ENCODE measurements at regions not wholly inside any gene's neighbourhood (a gene's known extent, or its start where the extent isn't known, plus 50 kb on each side); places are given as distances from the start of the nearest gene placed in this dataset.

- TF ChIP-seq FOXM1 (IDR thresholded peaks at IDR 0.05; ENCODE audit: borderline replicate concordance) (no peak), PKNOX1 (IDR thresholded peaks at IDR 0.05) (no peak), FOXA1 (IDR thresholded peaks at IDR 0.05) (no peak), BHLHE40 (IDR thresholded peaks at IDR 0.05; ENCODE audit: borderline replicate concordance) (no peak), NFRKB (IDR thresholded peaks at IDR 0.05) (no peak), SUZ12 (IDR thresholded peaks at IDR 0.05) (no peak), ELF4 (IDR thresholded peaks at IDR 0.05) (no peak), FOXK2 (IDR thresholded peaks at IDR 0.05) (no peak), ARNT (IDR thresholded peaks at IDR 0.05) (no peak), SP1 (IDR thresholded peaks at IDR 0.05) (no peak), HDGF (IDR thresholded peaks at IDR 0.05; ENCODE audit: borderline replicate concordance) (no peak), TARDBP (IDR thresholded peaks at IDR 0.05) (no peak)
These were observed 197.8 kb upstream of the RBMS3 start for GRCh38 chr3:29083081-29083480.

All from HEK293T (cell line).